Fibroblast of mammary gland (primary cell): ENCODE measurements at regions not wholly inside any gene's neighbourhood (a gene's known extent, or its start where the extent isn't known, plus 50 kb on each side); places are given as distances from the start of the nearest gene placed in this dataset.

Source experiments
- DNase-seq: peaks from one replicate; pipeline ENCODE4 v3.0.0-alpha.2; 2010; ENCODE audit warnings: low read depth
- H3K4me3 ChIP-seq: 2 replicates; pipeline ENCODE4 v1.5.1; 2011; ENCODE audit warnings: low read depth, mild to moderate bottlenecking, low read length, moderate library complexity; ENCODE audit not compliant: control insufficient read depth
- TF ChIP-seq, protein P1 (sequence below): conservative IDR thresholded peaks from 2 replicates; pipeline ENCODE4 v1.5.1; 2011; ENCODE audit warnings: low read depth, low read length, inconsistent platforms; ENCODE audit not compliant: control insufficient read depth, insufficient read depth

DNA sequence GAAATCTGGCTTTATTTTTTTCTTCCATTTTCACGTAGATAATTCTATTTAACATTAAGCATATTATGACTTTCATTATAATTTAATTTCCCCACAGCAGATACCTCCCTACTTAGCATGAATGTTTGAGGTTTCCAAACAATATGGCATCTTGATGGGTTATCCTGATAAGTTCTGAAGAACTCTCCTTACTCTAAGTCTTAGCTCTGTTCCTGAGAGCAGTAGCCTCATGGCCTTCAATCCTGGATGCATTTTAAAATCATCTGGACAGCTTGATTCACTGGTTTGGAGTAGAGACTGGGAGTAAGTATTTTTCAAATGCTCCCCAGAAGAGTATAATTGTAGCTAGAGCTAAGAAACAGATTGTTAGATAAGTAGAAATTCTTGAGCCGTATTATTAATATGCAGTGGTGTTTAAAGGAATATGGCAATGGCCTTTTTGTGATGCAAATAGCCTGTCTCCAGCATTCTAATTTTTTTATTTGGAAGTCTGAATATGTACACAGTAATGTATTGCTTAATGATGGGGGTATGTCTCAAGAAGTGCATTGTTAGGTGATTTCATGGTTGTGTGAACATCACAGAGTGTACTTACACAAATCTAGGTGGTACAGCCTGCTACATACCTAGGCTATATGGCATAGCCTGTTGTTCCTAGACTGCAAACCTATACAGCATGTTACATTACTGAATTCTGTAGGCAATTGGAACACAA is 110.5 kb upstream of the EEF1E1 start:
- TF ChIP-seq, protein P1, sequence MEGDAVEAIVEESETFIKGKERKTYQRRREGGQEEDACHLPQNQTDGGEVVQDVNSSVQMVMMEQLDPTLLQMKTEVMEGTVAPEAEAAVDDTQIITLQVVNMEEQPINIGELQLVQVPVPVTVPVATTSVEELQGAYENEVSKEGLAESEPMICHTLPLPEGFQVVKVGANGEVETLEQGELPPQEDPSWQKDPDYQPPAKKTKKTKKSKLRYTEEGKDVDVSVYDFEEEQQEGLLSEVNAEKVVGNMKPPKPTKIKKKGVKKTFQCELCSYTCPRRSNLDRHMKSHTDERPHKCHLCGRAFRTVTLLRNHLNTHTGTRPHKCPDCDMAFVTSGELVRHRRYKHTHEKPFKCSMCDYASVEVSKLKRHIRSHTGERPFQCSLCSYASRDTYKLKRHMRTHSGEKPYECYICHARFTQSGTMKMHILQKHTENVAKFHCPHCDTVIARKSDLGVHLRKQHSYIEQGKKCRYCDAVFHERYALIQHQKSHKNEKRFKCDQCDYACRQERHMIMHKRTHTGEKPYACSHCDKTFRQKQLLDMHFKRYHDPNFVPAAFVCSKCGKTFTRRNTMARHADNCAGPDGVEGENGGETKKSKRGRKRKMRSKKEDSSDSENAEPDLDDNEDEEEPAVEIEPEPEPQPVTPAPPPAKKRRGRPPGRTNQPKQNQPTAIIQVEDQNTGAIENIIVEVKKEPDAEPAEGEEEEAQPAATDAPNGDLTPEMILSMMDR, result no peak

DNA sequence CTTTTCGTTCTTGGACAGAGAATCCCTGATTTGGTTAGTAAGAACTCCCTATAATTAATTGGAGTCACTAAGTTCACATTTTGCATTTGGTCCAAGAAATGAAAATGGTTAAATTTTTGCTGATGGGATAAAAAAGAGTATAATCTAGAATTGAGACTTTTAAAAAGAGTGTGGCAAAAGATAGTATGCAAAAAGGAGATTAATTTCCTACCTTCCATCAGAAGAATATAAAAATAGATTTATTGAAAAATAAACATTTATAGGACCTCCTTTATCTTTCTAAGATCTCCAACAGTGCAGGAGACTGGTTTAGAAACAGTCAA is 105.5 kb upstream of the EEF1E1 start:
- TF ChIP-seq, protein P1, result no peak
- no peak for DNase-seq
- no peak overlapping the region for H3K4me3 ChIP-seq

More for the DNA sequence above, 110.5 kb upstream of the EEF1E1 start:
- no peak overlapping the region for H3K4me3 ChIP-seq
- DNase-seq, result no peak

DNA sequence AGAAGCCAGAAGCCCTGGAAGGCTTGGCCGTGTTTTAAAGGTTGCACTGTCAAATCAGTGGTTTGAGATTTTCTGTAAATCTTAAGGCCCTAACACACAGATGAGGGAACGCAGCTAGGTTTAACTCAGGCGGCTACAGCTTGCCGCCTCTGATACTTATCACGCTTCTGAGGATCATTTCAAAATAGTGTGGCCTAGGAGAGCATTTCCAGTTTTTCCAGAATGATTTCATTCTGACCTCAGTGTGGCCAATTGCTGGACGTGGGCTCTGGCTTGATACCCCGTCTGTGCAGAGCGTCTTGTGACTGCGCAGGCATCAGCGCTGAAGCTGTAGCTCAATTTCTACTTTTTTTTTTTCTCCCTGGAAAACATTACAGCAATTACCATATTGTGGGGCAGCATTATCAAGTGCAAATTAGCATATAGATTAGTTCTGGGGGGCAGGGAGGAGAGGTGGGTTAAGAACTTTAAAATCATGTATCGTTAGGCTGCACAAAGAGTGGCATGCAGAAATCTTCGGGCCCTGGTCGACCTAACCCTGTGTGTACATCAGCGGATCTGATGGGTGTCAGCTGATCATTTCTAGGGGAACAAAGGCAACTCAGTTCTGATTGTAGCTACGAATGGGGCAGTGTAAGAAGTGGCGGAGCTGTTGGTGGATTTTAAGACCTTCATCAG is 105.0 kb upstream of the EEF1E1 start:
- TF ChIP-seq, protein P1, result no peak
- no peak overlapping the region for H3K4me3 ChIP-seq
- DNase-seq, result no peak

DNA sequence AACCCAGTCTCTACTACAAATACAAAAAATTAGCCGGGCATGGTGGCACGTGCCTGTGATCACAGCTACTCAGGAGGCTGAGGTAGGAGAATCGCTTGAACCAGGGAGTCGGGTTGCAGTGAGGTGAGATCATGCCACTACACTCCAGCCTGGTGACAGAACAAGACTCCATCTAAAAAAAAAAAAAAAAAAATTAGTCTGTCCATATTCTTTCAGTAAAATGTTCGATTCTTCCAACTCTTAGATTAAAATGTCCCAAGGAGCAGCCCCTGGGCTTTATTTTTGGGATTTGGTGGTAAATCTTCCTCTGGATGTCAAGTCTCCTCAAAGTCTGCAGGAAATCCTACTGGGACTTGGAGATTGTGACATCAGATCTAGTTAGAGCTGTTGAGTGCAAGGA is 101.0 kb upstream of the EEF1E1 start:
- TF ChIP-seq, protein P1, result no peak
- no peak for DNase-seq
- H3K4me3 ChIP-seq, result no peak overlapping the region

DNA sequence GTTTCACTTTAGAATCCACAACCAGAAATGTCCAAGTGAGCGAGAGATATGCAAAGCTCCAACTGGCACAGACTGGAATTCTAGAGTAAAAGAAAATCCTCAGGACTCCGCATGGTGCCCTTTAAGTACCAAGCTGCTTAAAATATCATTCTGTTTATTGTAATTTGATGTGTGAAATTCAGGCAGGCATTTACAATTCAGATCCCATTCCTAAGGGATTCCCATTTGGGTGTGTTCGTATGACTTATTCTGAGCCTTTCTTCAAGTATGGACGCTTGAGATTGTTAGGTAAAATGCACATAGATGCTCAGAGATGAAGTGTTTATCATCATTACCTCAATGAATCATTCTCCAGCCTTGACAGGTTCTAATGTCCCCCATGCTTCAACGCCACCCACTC is 99.3 kb upstream of the EEF1E1 start:
- TF ChIP-seq, protein P1, result no peak
- DNase-seq, result no peak
- no peak overlapping the region for H3K4me3 ChIP-seq

DNA sequence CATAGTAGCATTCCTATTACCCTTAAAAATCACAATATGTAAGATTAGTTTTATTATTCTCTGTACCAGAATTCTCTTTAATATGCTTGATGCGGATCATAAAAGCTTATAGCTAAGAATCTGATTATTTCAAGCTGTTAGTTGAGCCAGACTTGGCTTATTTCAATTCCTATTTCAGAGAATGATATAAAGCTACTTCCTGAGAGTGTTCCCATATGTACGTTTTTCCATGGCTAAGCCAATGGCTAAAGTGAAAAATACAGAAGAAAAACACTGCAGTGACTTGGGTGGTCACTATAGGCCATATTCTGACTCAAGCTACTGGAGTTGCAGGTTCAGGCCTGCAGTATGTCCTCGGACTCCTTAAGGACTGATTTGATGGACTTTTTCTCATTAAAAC is 97.9 kb upstream of the EEF1E1 start:
- H3K4me3 ChIP-seq, result no peak overlapping the region
- DNase-seq, result no peak
- TF ChIP-seq, protein P1, result no peak
